ENCODE measurements at regions not wholly inside any gene's neighbourhood (a gene's known extent, or its start where the extent isn't known, plus 50 kb on each side); places are given as distances from the start of the nearest gene placed in this dataset.

DNA sequence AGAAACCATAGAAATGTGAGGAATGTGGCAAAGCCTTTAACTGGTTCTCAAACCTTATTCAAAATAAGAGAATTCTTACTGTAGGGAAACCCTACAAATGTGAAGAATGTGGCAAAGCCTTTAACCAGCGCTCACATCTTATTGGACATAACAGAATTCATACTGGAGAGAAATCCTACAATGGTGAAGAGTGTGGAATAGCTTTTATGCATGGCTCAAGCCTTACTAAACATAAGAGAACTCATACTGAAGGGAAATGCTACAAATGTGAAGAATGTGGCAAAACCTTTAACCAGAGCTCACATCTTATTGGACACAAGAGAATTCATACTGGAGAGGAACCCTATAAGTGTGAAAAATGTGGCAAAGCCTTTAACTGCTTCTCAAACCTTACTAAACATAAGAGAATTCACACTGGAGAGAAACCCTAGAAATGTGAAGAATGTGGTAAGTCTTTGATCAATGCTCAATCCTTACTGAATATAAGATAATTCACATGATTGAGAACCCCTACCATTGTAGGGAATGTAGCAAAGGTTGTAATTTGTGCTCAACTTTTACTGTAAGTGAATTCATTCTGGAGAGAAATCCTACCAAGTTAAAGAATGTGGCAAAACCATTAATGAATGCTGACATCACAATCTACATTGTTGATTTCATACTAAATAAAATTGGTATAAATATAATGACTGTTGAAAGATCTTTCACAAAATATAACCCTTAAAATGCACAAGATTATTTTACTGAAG, 142.5 kb upstream of the ZNF479 start:
- H3K27ac ChIP-seq: no peak overlapping the region
- no peak for TF ChIP-seq ZFX (IDR thresholded peaks at IDR 0.05)
- TF ChIP-seq, protein P1, sequence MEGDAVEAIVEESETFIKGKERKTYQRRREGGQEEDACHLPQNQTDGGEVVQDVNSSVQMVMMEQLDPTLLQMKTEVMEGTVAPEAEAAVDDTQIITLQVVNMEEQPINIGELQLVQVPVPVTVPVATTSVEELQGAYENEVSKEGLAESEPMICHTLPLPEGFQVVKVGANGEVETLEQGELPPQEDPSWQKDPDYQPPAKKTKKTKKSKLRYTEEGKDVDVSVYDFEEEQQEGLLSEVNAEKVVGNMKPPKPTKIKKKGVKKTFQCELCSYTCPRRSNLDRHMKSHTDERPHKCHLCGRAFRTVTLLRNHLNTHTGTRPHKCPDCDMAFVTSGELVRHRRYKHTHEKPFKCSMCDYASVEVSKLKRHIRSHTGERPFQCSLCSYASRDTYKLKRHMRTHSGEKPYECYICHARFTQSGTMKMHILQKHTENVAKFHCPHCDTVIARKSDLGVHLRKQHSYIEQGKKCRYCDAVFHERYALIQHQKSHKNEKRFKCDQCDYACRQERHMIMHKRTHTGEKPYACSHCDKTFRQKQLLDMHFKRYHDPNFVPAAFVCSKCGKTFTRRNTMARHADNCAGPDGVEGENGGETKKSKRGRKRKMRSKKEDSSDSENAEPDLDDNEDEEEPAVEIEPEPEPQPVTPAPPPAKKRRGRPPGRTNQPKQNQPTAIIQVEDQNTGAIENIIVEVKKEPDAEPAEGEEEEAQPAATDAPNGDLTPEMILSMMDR (conservative IDR thresholded peaks at IDR 0.05): no peak

DNA sequence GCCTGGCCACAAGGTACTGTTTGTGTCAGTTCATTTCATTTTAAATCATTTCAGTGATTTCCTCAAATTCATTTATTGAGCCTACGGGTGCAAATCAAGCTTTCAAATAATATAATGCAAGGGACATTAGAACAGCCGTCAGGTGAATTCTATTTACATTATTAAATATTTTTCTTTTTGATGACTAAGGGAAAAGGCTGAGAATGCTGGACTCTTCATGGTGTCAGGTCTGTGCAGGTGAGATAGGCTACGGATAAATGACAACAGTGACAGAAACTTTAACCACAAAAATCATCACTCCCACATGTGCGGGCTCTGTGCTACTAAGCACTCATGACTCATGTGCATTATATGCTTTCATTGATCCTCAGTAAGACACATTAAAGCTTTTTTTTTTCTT, 149.2 kb upstream of the ZNF716 start:
- no peak overlapping the region for H3K27ac ChIP-seq
- TF ChIP-seq ZFX (IDR thresholded peaks at IDR 0.05): no peak
- TF ChIP-seq, protein P1 (conservative IDR thresholded peaks at IDR 0.05): no peak

DNA sequence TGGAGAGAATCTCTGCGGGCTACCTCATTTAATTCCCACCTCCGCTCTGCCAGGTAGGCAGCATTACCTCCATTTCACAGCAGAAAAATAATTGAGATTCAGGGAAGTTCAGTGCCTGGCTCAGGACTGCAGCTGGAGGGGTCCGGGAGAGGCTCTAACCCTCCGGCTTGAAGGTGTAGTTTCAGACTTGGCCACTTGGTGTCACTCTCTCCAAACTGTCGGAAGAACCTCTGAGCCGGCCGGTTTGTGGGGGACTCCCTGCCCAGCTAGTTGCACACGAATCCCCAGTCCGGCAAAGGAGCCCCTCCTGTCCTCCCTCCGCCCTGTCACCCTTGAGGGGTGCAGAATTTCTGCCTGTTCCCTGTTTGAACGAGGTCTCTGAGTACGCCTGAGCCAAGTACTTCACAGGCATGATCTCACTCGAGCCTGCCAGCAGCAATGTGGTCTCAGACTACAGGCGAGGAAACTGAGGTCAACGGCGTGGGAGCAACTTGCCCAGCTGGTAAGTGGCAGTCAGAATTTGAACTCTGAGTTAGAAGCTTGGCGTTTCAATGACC, 144.7 kb upstream of the ZNF716 start:
- TF ChIP-seq ZFX (IDR thresholded peaks at IDR 0.05): no peak
- TF ChIP-seq, protein P1 (conservative IDR thresholded peaks at IDR 0.05): peak; percentile 48

DNA sequence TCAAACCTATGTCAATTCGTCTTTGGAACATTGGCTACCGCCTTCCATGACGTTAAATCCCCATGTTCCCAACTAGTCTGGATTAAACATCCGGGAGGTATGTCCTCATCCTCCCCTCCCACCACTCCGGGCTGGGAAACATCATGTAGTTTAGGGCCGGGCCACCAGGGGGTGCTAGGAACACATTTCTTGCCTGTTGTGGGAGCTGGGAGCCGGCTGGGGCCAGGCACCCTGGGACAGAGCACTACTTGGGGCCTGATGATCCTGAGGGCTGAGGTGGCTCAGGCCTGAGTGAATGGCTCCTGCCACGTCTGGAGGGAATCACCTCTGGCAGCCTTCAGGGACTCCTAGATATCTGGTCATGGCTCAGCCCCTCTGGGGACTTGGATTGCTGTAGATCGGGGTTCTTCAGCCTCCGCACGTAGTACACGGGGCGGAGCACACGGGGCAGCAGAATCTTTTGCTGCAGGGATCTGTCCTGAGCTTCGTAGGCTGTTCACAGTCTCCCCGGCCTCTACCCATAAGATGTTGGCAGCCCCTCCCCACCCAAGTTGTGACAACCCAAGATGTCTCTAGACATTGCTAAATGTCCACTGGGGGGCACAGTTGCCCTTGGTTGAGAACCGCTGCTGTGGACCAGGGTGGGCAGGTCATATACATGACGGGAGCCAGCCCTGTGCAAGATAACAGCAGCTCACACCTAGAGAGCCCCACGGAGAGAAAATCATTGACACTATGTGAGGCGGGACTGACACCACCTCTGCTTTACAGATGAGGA, 141.2 kb upstream of the ZNF716 start:
- H3K27ac ChIP-seq: no peak overlapping the region

More for the DNA sequence above, 144.7 kb upstream of the ZNF716 start:
- H3K27ac ChIP-seq: no peak overlapping the region

DNA sequence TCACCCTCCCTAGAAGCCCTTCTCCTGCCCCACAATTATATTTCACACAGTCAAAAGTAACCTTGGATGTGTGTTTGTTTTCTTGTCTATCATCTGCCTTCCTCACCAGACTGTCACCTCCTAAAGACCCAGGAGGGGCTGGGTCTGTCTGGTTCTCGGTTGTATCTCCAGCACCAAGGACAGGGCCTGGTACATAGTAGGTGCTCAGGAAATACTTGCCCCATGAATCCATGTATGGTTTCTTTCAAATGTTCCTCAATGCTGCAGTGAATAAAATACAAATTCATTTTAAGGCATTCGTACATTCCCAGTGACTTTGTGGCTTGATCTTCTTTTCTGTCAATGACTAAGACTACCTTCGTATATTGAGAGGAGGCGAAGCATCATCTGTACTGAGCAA, 122.9 kb upstream of the ZNF716 start:
- H3K27ac ChIP-seq: no peak overlapping the region
- TF ChIP-seq, protein P1 (conservative IDR thresholded peaks at IDR 0.05): no peak
- no peak for TF ChIP-seq ZFX (IDR thresholded peaks at IDR 0.05)

More for the DNA sequence above, 141.2 kb upstream of the ZNF716 start:
- TF ChIP-seq, protein P1 (conservative IDR thresholded peaks at IDR 0.05): peak; percentile 42
- no peak for TF ChIP-seq ZFX (IDR thresholded peaks at IDR 0.05)

DNA sequence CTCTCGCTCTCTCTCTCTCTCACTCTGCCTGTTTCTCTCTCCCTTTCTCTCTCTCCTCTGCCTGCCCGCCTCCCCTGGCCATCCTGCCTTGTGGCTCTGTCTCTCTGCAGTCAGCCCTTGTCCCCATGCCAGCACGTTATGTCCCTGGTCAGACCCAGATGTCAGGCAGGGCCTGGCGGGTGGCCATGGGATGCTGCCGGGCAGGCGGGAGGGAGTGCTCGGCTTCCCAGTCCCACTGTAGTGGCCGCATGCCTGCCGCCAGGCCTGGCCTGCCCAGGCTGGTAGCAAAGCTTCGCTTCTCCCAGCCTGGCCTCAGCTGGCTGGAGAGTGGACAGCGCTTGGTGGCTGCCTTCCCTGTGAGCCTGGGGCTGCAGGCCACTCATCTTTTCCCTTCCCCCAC, 121.5 kb upstream of the ZNF716 start:
- TF ChIP-seq, protein P1 (conservative IDR thresholded peaks at IDR 0.05): no peak
- no peak for TF ChIP-seq ZFX (IDR thresholded peaks at IDR 0.05)

DNA sequence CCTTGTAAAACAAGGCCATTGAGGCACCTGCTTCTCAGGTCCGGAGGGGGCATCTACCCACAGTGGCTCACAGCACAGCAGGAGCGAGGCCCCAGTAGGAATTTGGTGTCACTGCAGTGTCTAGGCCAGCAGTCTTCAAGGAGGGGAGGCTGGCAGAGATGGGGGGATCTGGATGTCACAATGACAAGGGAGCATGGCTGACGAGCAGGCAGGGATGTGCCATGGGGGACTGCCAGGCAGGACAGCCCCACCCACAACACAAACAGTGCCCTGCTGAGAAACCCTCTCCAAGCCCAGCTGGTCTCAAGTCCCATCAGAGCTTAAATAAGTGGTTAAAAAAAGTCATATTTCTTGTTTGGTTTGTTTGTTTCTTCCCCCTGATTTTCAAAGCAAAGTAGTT, 121.0 kb upstream of the ZNF716 start:
- H3K27ac ChIP-seq: no peak overlapping the region
- TF ChIP-seq ZFX (IDR thresholded peaks at IDR 0.05): no peak
- TF ChIP-seq, protein P1 (conservative IDR thresholded peaks at IDR 0.05): no peak

More for the DNA sequence above, 121.5 kb upstream of the ZNF716 start:
- H3K27ac ChIP-seq: no peak overlapping the region
